K562 (cell line): ENCODE measurements at regions not wholly inside any gene's neighbourhood (a gene's known extent, or its start where the extent isn't known, plus 50 kb on each side); places are given as distances from the start of the nearest gene placed in this dataset.

Experiments used
- EP400 ChIP-seq: fragments of 450-650 bp; IDR thresholded peaks from 2 replicates; pipeline ENCODE4 v1.6.1; 2017; ENCODE audit warnings: antibody characterized with exemption, mild to moderate bottlenecking, moderate library complexity
- FOXA3 ChIP-seq, 2 experiments: fragments of 450-650 bp in 1 of 2; sonication (generic) in 1 of 2; formaldehyde crosslinking; IDR thresholded peaks in 1 of 2; conservative IDR thresholded peaks in 1 of 2; 2 replicates each; pipeline versions ENCODE4 v1.4.0 to v1.8.0; 2020 to 2022; ENCODE audit warnings: mild to moderate bottlenecking in 2 of 2, missing genetic modification reagents in 1 of 2
- KAT2B ChIP-seq: IDR thresholded peaks from one replicate; pipeline ENCODE4 v1.6.1; 2012; ENCODE audit warnings: low read depth, mild to moderate bottlenecking, control low read depth, inconsistent platforms, low read length, moderate library complexity
- MAFF ChIP-seq: IDR thresholded peaks from 2 replicates; pipeline ENCODE4 v1.6.1; 2012; ENCODE audit warnings: low read length, improper control_type of control experiment
- MCM3 ChIP-seq: fragments of 450-650 bp; IDR thresholded peaks from 2 replicates; pipeline ENCODE4 v1.6.1; 2016
- NFE2 ChIP-seq: IDR thresholded peaks from 2 replicates; pipeline ENCODE4 v1.6.1; 2014; ENCODE audit warnings: antibody characterized with exemption, low read depth
- PRPF4 ChIP-seq: fragments of 200-400 bp; formaldehyde crosslinking; IDR thresholded peaks from one replicate; pipeline ENCODE4 v1.6.1; 2017; ENCODE audit warnings: low read length, low read depth, mild to moderate bottlenecking; ENCODE audit not compliant: insufficient read depth, poor library complexity, severe bottlenecking
- PTTG1 ChIP-seq: fragments of 450-650 bp; IDR thresholded peaks from 2 replicates; pipeline ENCODE4 v1.6.1; 2016; ENCODE audit warnings: low read depth, mild to moderate bottlenecking, missing genetic modification characterization, missing compliant biosample characterization
- SOX6 ChIP-seq: fragments of 450-650 bp; IDR thresholded peaks from 2 replicates; pipeline ENCODE4 v1.6.1; 2014; ENCODE audit warnings: mild to moderate bottlenecking
- SRSF1 ChIP-seq: fragments of 200-400 bp; formaldehyde crosslinking; IDR thresholded peaks from 2 replicates; pipeline ENCODE4 v1.6.1; 2017; ENCODE audit warnings: mild to moderate bottlenecking, low read depth, low read length, moderate library complexity
- STAT5A ChIP-seq: IDR thresholded peaks from 2 replicates; pipeline ENCODE4 v1.6.1; 2012; ENCODE audit warnings: low read length, inconsistent platforms, borderline replicate concordance
- ZNF23 ChIP-seq: fragments of 250-450 bp; sonication (Bioruptor Pico); IDR thresholded peaks from 2 replicates; pipeline ENCODE4 v1.4.0; 2020; ENCODE audit warnings: mild to moderate bottlenecking
- ZNF589 ChIP-seq: fragments of 200-800 bp; sonication (Bioruptor generic); IDR thresholded peaks from 2 replicates; pipeline ENCODE4 v1.6.1; 2016; ENCODE audit warnings: low read depth, missing genetic modification characterization, missing compliant biosample characterization
- TF ChIP-seq, protein P1 (sequence below): sonication (generic); formaldehyde crosslinking; IDR thresholded peaks from 2 replicates; pipeline ENCODE4 v1.8.1; 2023; ENCODE audit warnings: mild to moderate bottlenecking, missing genetic modification reagents, moderate library complexity
- TF ChIP-seq, protein P2 (sequence below): sonication (generic); formaldehyde crosslinking; IDR thresholded peaks from 2 replicates; pipeline ENCODE4 v1.8.1; 2023; ENCODE audit warnings: mild to moderate bottlenecking, missing genetic modification reagents
- TF ChIP-seq, protein P3 (sequence below): IDR thresholded peaks from 2 replicates; pipeline ENCODE4 v1.6.1; 2016; ENCODE audit warnings: missing genetic modification characterization, missing compliant biosample characterization
- TF ChIP-seq, protein P4 (sequence below): sonication (generic); formaldehyde crosslinking; IDR thresholded peaks from 2 replicates; pipeline ENCODE4 v1.8.1; 2023; ENCODE audit warnings: mild to moderate bottlenecking, missing genetic modification reagents
- TF ChIP-seq, protein P5 (sequence below): fragments of 450-650 bp; IDR thresholded peaks from 2 replicates; pipeline ENCODE4 v1.6.1; 2016

DNA sequence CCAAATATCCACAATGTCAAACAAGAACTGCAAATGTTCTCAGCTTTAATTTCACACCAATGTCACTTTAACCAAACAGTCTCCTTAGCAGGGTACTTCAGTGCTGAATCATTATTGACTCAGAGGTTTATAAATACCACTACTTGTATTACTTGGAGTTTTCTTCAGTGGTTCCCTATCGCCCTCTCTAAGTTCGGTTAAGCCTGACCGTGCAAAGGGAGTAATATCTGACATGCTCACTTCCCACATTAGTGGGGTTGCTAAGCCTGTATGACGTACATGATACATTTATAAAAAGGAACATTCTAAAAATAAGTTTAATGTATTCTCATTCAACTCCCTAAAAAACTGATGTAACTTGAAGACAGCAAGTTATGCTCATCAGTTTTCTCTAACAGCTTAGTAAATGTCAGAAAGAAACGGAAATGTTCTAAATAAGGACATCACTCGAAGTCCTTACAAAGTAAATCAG, 93.1 kb upstream of the ZC3H12C start (continued):
- TF ChIP-seq, protein P1, sequence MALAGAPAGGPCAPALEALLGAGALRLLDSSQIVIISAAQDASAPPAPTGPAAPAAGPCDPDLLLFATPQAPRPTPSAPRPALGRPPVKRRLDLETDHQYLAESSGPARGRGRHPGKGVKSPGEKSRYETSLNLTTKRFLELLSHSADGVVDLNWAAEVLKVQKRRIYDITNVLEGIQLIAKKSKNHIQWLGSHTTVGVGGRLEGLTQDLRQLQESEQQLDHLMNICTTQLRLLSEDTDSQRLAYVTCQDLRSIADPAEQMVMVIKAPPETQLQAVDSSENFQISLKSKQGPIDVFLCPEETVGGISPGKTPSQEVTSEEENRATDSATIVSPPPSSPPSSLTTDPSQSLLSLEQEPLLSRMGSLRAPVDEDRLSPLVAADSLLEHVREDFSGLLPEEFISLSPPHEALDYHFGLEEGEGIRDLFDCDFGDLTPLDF (CRISPR knock-in tag): no peak
- no peak for TF ChIP-seq STAT5A
- no peak for TF ChIP-seq PRPF4
- TF ChIP-seq ZNF589 (CRISPR knock-in tag): 0 out of 2 replicates have a peak, but pooled peaks have one; percentile 14
- no peak for TF ChIP-seq KAT2B
- TF ChIP-seq, protein P2, sequence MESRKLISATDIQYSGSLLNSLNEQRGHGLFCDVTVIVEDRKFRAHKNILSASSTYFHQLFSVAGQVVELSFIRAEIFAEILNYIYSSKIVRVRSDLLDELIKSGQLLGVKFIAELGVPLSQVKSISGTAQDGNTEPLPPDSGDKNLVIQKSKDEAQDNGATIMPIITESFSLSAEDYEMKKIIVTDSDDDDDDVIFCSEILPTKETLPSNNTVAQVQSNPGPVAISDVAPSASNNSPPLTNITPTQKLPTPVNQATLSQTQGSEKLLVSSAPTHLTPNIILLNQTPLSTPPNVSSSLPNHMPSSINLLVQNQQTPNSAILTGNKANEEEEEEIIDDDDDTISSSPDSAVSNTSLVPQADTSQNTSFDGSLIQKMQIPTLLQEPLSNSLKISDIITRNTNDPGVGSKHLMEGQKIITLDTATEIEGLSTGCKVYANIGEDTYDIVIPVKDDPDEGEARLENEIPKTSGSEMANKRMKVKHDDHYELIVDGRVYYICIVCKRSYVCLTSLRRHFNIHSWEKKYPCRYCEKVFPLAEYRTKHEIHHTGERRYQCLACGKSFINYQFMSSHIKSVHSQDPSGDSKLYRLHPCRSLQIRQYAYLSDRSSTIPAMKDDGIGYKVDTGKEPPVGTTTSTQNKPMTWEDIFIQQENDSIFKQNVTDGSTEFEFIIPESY (CRISPR knock-in tag): no peak
- TF ChIP-seq PTTG1 (tag): no peak
- no peak for TF ChIP-seq SRSF1
- peak; percentile 80 for TF ChIP-seq NFE2
- TF ChIP-seq, protein P3, sequence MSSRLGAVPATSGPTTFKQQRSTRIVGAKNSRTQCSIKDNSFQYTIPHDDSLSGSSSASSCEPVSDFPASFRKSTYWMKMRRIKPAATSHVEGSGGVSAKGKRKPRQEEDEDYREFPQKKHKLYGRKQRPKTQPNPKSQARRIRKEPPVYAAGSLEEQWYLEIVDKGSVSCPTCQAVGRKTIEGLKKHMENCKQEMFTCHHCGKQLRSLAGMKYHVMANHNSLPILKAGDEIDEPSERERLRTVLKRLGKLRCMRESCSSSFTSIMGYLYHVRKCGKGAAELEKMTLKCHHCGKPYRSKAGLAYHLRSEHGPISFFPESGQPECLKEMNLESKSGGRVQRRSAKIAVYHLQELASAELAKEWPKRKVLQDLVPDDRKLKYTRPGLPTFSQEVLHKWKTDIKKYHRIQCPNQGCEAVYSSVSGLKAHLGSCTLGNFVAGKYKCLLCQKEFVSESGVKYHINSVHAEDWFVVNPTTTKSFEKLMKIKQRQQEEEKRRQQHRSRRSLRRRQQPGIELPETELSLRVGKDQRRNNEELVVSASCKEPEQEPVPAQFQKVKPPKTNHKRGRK (tag): no peak
- TF ChIP-seq MAFF: peak; percentile 31; the same call in 1 of the 2 replicates
- no peak for TF ChIP-seq SOX6
- TF ChIP-seq, protein P4, sequence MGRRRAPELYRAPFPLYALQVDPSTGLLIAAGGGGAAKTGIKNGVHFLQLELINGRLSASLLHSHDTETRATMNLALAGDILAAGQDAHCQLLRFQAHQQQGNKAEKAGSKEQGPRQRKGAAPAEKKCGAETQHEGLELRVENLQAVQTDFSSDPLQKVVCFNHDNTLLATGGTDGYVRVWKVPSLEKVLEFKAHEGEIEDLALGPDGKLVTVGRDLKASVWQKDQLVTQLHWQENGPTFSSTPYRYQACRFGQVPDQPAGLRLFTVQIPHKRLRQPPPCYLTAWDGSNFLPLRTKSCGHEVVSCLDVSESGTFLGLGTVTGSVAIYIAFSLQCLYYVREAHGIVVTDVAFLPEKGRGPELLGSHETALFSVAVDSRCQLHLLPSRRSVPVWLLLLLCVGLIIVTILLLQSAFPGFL: no peak
- TF ChIP-seq, protein P5, sequence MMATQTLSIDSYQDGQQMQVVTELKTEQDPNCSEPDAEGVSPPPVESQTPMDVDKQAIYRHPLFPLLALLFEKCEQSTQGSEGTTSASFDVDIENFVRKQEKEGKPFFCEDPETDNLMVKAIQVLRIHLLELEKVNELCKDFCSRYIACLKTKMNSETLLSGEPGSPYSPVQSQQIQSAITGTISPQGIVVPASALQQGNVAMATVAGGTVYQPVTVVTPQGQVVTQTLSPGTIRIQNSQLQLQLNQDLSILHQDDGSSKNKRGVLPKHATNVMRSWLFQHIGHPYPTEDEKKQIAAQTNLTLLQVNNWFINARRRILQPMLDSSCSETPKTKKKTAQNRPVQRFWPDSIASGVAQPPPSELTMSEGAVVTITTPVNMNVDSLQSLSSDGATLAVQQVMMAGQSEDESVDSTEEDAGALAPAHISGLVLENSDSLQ: no peak
- TF ChIP-seq FOXA3 (CRISPR knock-in tag; conservative IDR thresholded peaks at IDR 0.05 in 1 of 2, IDR thresholded peaks at IDR 0.05 in 1 of 2): peak in 1 of 2 experiments; percentile 83; a peak in 2 of 4 replicates
- TF ChIP-seq EP400: no peak
- no peak for TF ChIP-seq MCM3
- no peak for TF ChIP-seq ZNF23 (CRISPR knock-in tag)
